Suppressor macrophage treated with lipopolysaccharide for 4 hours (primary cell): ENCODE measurements at regions not wholly inside any gene's neighbourhood (a gene's known extent, or its start where the extent isn't known, plus 50 kb on each side); places are given as distances from the start of the nearest gene placed in this dataset.
"Not testable (repeated sequence)": the region's sequence is repeated elsewhere in the genome, so short reads cannot be mapped to it uniquely, and the experiment has no call there.

Source experiments
- DNase-seq: peaks from one replicate; pipeline ENCODE4 v3.0.0-alpha.2; 2020

- not testable (repeated sequence) for DNase-seq
These were observed 298.1 kb upstream of the PLGLB1 start for GRCh38 chr2:87319705-87320104.

DNA sequence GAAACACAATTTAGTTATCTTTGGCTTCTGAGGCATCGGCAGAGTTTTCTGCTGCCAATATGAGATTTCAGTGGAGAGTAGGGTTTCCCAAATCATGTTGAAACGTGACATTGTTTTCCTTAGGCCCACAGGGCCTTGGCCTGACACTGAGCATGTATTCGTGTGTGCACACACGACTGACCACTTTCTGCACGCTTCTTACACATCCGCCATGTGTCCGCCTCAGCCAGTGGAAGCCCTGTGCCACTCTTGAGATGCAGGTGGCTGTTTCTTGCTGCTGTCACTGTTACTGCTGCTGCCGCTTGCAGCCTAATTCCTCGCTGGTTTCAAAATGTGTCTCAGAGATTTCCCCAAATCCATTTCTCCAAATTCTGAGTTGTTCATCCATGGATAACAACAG lies 299.6 kb upstream of the PLGLB1 start:
- not testable (repeated sequence) for DNase-seq

GRCh38 chr2:87324335-87325041 lies 302.8 kb upstream of the PLGLB1 start:
- DNase-seq = not testable (repeated sequence)

GRCh38 chr2:87325042-87325910 lies 303.6 kb upstream of the PLGLB1 start:
- DNase-seq = not testable (repeated sequence)

DNA sequence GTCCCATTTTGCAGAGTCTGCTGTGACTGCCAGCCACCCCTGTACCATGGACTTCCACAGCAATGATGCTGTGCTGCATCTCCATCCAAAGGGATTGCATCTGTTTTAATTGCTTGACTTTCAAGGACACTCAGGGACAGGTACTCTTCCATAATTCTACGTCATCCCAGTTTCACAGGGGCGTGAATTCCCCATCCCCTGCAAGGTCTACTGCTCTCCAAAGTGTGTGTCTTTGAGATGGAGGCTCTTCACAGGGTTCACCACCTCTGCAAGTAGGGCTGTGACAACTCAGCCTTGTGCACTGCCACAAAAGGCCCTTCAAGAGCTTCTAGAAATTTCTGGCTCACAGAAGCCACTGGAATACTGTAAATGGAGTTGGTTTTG lies 304.3 kb upstream of the PLGLB1 start:
- DNase-seq = not testable (repeated sequence)

- not testable (repeated sequence) for DNase-seq
These were observed 305.1 kb upstream of the PLGLB1 start for GRCh38 chr2:87326754-87327153.

- not testable (repeated sequence) for DNase-seq
These were observed 306.2 kb upstream of the PLGLB1 start for GRCh38 chr2:87327648-87328371.

DNA sequence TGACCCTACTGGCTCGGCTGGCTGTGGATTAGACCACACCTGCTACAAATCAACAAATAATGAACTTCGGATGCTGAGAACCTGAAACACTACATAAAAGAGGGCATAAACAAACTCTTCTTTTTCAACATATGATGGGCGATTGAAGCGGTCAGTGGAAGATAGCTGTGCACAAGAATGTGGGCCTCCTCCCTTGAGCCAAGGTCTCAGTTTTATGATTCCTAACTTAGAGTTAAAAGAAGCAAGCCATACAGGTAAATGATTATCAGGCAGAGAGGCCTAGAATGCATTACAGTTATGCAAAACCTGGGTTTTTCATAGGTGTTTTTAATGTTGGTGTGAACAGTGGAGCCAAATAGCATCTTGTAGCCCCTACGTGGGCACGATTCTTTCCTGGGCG lies 307.9 kb upstream of the PLGLB1 start:
- not testable (repeated sequence) for DNase-seq

DNA sequence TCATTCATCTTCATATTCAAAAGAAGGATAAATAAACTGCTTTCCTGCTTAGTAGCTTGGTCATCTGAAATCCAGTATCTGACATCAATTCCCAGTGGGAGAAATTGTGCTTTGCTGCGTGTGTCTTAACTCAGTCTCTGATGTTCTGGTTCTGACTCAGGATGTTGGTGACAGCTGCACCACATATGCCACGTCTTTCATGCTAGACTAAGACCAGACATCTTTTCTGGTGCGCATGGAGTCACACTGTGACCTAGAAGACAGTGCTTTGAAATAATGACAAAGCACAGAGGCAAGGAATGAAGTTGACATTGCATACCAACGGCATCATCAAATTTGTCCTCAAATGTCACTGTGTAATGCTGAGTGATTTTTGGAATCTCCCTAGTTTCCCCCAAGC lies 308.8 kb upstream of the PLGLB1 start:
- not testable (repeated sequence) for DNase-seq

- DNase-seq = peak; percentile 24
These were observed 310.4 kb upstream of the PLGLB1 start for GRCh38 chr2:87331940-87332583.

GRCh38 chr2:87334888-87335287 lies 313.2 kb upstream of the PLGLB1 start:
- DNase-seq = not testable (repeated sequence)

DNA sequence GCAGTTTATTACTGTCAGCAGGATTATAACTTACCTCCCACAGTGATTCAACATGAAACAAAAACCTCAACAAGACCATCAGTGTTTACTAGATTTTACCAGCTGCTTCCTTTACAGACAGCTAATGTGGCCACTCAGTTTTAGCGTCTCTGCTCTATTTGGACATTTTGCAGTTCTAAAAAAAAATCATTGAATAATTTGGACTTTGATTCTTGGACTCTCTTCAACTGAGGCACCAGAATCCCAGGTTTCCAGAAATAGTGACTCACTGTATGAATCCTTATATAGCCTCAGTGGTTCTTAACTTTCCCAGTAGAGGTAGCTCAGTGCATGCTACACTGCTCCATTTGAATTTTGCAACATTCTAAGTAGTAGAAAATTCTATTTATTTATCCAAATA lies 317.4 kb upstream of the PLGLB1 start:
- DNase-seq = not testable (repeated sequence)

GRCh38 chr2:87341601-87342014 lies 320.0 kb upstream of the PLGLB1 start:
- DNase-seq = peak; percentile 65

DNA sequence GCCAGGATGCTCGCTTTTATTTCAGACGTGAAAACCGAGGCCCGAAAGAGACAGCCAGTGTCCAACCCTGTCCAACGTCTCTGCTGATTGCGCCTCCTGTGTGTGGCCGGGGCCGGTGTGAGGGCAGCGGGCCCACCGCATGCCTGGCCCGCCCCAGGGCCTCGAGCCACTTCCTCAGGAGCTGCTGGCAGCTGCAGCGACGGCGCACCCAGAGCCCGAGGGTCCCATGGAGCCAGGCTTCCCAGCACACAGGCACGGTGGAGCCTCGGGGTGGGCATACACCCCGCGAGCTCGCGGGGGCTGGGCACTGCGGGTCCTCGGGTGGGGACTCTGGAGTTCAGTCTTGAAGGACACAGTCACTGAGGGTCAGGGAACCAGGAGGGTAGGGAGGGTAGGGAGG lies 320.5 kb upstream of the PLGLB1 start:
- DNase-seq = not testable (repeated sequence)

DNA sequence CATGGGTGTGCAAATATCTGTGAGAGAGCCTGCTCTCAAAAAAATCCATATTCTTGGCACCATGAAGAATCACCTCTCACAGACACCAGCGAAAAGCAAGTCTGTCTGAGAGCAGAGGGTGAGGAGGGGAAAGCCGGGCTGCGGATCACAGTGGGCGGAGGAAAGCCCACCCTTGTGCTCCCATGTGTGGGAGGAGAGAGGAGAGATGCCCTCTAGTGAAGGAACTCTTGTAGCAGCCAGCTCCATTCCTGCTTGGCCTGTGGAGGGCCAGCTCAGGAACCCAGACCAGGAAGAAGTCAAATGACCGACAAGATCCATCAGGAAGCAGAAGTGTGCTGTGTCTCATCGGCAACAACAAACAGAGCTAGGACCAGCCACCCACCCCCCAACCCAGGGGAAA lies 321.7 kb upstream of the PLGLB1 start:
- not testable (repeated sequence) for DNase-seq

GRCh38 chr2:87345283-87345682 lies 323.6 kb upstream of the PLGLB1 start:
- not testable (repeated sequence) for DNase-seq

- not testable (repeated sequence) for DNase-seq
These were observed 326.9 kb upstream of the PLGLB1 start for GRCh38 chr2:87348556-87348955.

GRCh38 chr2:87349006-87349405 lies 327.4 kb upstream of the PLGLB1 start:
- DNase-seq = not testable (repeated sequence)

DNA sequence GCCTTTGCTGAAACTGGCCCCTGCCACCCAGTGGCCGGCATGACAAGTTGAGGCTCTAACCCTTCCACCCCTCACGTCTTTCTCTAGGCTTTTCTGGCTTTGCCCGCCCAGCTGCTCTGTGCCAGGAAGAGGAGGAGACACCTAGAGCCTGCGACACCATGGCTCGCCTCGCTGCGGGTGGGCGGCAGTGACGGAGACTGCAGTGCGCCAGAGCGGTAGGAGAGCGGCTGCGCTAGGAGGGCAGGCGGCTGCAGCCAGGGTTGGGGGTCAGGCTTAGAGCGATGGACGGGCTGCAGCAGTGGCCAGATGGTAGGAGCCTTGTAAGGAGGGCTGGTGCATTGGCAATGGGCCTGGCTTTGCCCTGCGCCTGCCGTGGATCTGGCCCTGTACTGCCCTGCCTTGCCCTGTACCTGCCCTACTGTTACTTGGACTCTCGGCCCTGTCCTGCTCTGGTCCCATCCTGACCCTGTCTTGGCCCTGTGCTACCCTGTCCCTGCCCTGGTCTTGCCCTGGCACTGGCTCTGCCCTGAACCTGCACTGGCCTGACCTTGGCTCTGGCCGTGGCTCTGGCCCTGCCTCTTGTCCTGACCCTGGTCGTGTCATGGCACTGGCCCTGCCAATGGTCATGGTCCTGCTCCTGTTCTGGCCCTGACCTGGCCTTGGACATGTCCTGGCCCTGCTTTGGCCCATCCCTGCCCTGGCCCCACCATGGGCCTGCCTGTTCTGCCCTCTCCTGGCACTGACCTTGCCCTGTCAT lies 330.7 kb upstream of the PLGLB1 start:
- DNase-seq = not testable (repeated sequence)

GRCh38 chr2:87353408-87353807 lies 331.8 kb upstream of the PLGLB1 start:
- DNase-seq = not testable (repeated sequence)

DNA sequence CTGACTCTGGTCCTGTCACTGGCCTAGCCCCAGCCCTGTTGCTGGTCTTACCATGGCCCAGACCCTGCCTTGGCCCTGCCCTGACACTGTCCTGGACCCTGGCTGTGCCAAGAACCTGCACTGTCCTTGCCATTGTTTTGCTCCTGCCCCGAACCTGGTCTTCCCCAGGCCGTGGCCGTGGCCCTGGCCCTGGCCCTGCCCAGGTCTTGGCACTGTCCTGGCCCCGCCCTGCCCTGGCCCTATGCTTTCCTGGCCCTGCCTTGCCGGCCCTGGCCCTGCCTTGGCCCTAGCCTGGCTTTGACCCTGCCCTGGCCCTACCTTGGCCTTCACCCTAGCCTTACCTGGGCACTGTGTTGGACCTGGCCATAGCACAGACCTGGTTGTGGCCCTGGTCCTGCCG lies 332.5 kb upstream of the PLGLB1 start:
- not testable (repeated sequence) for DNase-seq

DNA sequence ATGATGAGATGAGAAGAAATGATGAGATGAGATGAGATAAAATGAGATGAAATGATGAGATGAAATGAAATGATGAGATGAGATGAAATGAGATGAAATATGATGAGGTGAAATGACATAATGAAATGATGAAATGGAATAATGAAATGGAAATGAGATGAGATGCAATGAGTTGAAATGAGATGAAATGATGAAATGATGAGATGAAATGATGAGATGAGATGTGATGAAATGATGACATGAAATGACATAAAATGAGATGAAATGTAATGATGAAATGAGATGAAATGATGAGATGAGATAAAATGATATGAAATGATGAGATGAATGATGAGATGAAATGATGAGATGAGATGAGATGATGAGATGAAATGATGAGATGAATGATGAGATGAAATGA lies 338.6 kb upstream of the PLGLB1 start:
- not testable (repeated sequence) for DNase-seq
